K562 (cell line): ENCODE measurements at regions not wholly inside any gene's neighbourhood (a gene's known extent, or its start where the extent isn't known, plus 50 kb on each side); places are given as distances from the start of the nearest gene placed in this dataset.

Experiments used
- ATAC-seq: fragments of 200-7000 bp; cut with Tn5 transposase; 3 replicates; pipeline ENCODE4 v1.9.1; 2020; ENCODE audit warnings: moderate library complexity
- BruUV-seq: library from RNA; stranded (reverse); fragments of 400-500 nt; replicated peaks from 2 replicates; lab custom pipeline; 2021; lab: Mats Ljungman, UMichigan
- CTCF ChIA-PET: fragments of 300-600 bp; formaldehyde crosslinking; extraction: SDS; loops from one replicate; lab custom pipeline; 2021; ENCODE audit warnings: low intra/inter-chr PET ratio; lab: Yijun Ruan, JAX
- POLR2A ChIA-PET: fragments of 300-600, 350-650 bp; sonication (Branson Sonifier 250); formaldehyde crosslinking; extraction: SDS; loops from one replicate; lab custom pipeline; 2021; ENCODE audit warnings: antibody characterized with exemption, inconsistent platforms; lab: Yijun Ruan, JAX
- DNase-seq, 4 experiments: peaks; one replicate each; pipeline versions ENCODE4 v3.0.0 to v3.0.0-alpha.2; 2011 to 2018; ENCODE audit warnings: low spot score in 3 of 4, mixed read lengths in 3 of 4; ENCODE audit errors: extremely low read depth in 1 of 4
- FAIRE-seq: peaks from 2 replicates; lab custom pipeline; 2011; peaks lifted over from hg19 to GRCh38; lab: Jason Lieb, UNC
- H2AFZ ChIP-seq: 2 replicates; pipeline ENCODE4 v1.6.0; 2011; ENCODE audit warnings: low read depth, low read length, control low read depth, inconsistent platforms
- H3K27ac ChIP-seq: fragments of 200-600 bp; 3 replicates; pipeline ENCODE4 v1.8.0; 2011; ENCODE audit warnings: low read depth, mild to moderate bottlenecking, control low read depth, inconsistent platforms, low read length, moderate library complexity, mixed read lengths; ENCODE audit errors: extremely low read depth
- H3K27me3 ChIP-seq, 2 experiments: fragments of 300-600 bp in 1 of 2; 2 replicates in 1 of 2; 3 replicates in 1 of 2; pipeline versions ENCODE4 v1.6.0 to v1.8.0; 2011; ENCODE audit warnings: inconsistent platforms in 2 of 2, low read length in 2 of 2, mild to moderate bottlenecking in 1 of 2, mixed read lengths in 1 of 2, moderate library complexity in 1 of 2; ENCODE audit not compliant: control insufficient read depth in 2 of 2, insufficient read depth in 2 of 2
- H3K36me3 ChIP-seq: fragments of 300-600 bp; 3 replicates; pipeline ENCODE4 v1.8.0; 2011; ENCODE audit warnings: mild to moderate bottlenecking, low read length, inconsistent platforms; ENCODE audit not compliant: control insufficient read depth, insufficient read depth
- H3K4me1 ChIP-seq, 2 experiments: fragments of 200-600 bp in 1 of 2; replicated peaks in 1 of 2; 2 replicates in 1 of 2; 3 replicates in 1 of 2; pipeline versions ENCODE4 v1.5.1 to v1.8.0; 2011; ENCODE audit warnings: inconsistent platforms in 2 of 2, low read length in 2 of 2, mild to moderate bottlenecking in 1 of 2, mixed read lengths in 1 of 2, moderate library complexity in 1 of 2; ENCODE audit not compliant: control insufficient read depth in 2 of 2, insufficient read depth in 2 of 2
- H3K4me2 ChIP-seq: 2 replicates; pipeline ENCODE4 v1.6.1; 2011; ENCODE audit warnings: low read length, control low read depth, inconsistent platforms, mixed read lengths; ENCODE audit not compliant: insufficient read depth
- H3K4me3 ChIP-seq: fragments of 200-600 bp; sonication (generic), shearing (Covaris generic); 2 replicates; pipeline ENCODE4 v1.5.1; 2016; ENCODE audit warnings: control low read depth, inconsistent platforms
- H3K79me2 ChIP-seq: fragments of 200-600 bp; 3 replicates; pipeline ENCODE4 v1.8.0; 2011; ENCODE audit warnings: low read length, inconsistent platforms; ENCODE audit not compliant: control insufficient read depth, insufficient read depth
- H3K9ac ChIP-seq, 2 experiments: 2 replicates each; pipeline versions ENCODE4 v1.6.0 to v1.6.1; 2011; ENCODE audit warnings: low read depth in 2 of 2, low read length in 2 of 2, control low read depth in 1 of 2, inconsistent platforms in 1 of 2, mild to moderate bottlenecking in 1 of 2, mixed read lengths in 1 of 2; ENCODE audit not compliant: insufficient read depth in 1 of 2
- H3K9me1 ChIP-seq: one replicate; pipeline ENCODE4 v1.6.0; 2011; ENCODE audit warnings: inconsistent platforms, mild to moderate bottlenecking, low read length, moderate library complexity; ENCODE audit not compliant: control insufficient read depth, insufficient read depth
- H3K9me3 ChIP-seq: replicated peaks from 2 replicates; pipeline ENCODE4 v1.5.1; 2011; ENCODE audit warnings: low read depth, low read length, inconsistent platforms; ENCODE audit not compliant: control insufficient read depth, insufficient read depth
- H4K20me1 ChIP-seq: replicated peaks from 2 replicates; pipeline ENCODE4 v1.6.1; 2011; ENCODE audit warnings: low read length, inconsistent platforms, mixed read lengths; ENCODE audit not compliant: control insufficient read depth, insufficient read depth
- KHSRP ChIP-seq: fragments of 450-650 bp; IDR thresholded peaks from 2 replicates; pipeline ENCODE4 v1.6.1; 2017
- TEAD2 ChIP-seq: fragments of 450-650 bp; IDR thresholded peaks from 2 replicates; pipeline ENCODE4 v1.6.1; 2016; ENCODE audit warnings: missing genetic modification characterization, control low read depth, missing compliant biosample characterization
- ZNF551 ChIP-seq: fragments of 250-450 bp; sonication (Bioruptor Pico); IDR thresholded peaks from 2 replicates; pipeline ENCODE4 v1.5.0; 2021; ENCODE audit warnings: mild to moderate bottlenecking, moderate library complexity
- ZNF57 ChIP-seq: fragments of 450-650 bp; formaldehyde crosslinking; IDR thresholded peaks from 2 replicates; pipeline ENCODE4 v1.4.0; 2020; ENCODE audit warnings: mild to moderate bottlenecking, moderate library complexity
- WGBS: fragments of 100-300 bp; shearing (Covaris generic); methylation state at CpG from one replicate; pipeline ENCODE4 v1.1.6; 2016; ENCODE audit warnings: low coverage, mixed read lengths; ENCODE audit not compliant: insufficient coverage; ENCODE audit errors: missing lambda C conversion rate; 5-methylcytosine and 5-hydroxymethylcytosine counted together
- in situ Hi-C: fragments of 300-500 bp; cut with MboI; formaldehyde crosslinking; loops from 4 replicates; pipeline ENCODE4 v1.15.0; 2018; ENCODE audit warnings: inconsistent platforms, mixed read lengths
- intact Hi-C: fragments of 100-400 bp; cut with micrococcal nuclease; formaldehyde crosslinking; loops from 2 replicates; pipeline ENCODE4 v1.14.2; 2022
- TF ChIP-seq, protein P1 (sequence below): fragments of 250-450 bp; sonication (Bioruptor Pico); IDR thresholded peaks from 2 replicates; pipeline ENCODE4 v1.8.0; 2021; ENCODE audit warnings: moderate library complexity, mild to moderate bottlenecking, inconsistent platforms
- TF ChIP-seq, protein P2 (sequence below): fragments of 450-650 bp; IDR thresholded peaks from 2 replicates; pipeline ENCODE4 v1.6.1; 2016; ENCODE audit warnings: low read depth, mild to moderate bottlenecking, moderate library complexity

DNA sequence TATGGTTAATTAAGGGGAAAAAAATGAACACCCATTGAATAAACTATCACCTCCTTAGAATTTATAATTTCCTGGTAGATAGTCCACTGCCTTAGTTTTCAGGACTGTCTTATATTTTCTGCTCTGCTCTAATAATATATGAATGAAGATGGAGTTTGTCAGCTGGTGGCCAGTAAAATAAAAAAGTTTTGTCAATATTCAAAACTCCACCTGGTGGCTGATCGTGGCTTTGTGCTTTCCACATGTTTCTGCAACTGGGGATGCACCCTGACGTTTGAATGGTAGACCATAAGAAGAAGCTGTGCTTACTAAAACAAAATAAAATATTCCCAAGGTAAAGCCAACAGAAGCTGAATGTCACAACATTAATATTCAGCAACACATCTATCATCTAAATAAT, 286.6 kb upstream of the IZUMO3 start (continued):
- TF ChIP-seq, protein P1, sequence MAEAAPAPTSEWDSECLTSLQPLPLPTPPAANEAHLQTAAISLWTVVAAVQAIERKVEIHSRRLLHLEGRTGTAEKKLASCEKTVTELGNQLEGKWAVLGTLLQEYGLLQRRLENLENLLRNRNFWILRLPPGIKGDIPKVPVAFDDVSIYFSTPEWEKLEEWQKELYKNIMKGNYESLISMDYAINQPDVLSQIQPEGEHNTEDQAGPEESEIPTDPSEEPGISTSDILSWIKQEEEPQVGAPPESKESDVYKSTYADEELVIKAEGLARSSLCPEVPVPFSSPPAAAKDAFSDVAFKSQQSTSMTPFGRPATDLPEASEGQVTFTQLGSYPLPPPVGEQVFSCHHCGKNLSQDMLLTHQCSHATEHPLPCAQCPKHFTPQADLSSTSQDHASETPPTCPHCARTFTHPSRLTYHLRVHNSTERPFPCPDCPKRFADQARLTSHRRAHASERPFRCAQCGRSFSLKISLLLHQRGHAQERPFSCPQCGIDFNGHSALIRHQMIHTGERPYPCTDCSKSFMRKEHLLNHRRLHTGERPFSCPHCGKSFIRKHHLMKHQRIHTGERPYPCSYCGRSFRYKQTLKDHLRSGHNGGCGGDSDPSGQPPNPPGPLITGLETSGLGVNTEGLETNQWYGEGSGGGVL = no peak
- TF ChIP-seq TEAD2 (tag) = no peak
- TF ChIP-seq KHSRP = no peak
- TF ChIP-seq, protein P2, sequence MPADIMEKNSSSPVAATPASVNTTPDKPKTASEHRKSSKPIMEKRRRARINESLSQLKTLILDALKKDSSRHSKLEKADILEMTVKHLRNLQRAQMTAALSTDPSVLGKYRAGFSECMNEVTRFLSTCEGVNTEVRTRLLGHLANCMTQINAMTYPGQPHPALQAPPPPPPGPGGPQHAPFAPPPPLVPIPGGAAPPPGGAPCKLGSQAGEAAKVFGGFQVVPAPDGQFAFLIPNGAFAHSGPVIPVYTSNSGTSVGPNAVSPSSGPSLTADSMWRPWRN = no peak

DNA sequence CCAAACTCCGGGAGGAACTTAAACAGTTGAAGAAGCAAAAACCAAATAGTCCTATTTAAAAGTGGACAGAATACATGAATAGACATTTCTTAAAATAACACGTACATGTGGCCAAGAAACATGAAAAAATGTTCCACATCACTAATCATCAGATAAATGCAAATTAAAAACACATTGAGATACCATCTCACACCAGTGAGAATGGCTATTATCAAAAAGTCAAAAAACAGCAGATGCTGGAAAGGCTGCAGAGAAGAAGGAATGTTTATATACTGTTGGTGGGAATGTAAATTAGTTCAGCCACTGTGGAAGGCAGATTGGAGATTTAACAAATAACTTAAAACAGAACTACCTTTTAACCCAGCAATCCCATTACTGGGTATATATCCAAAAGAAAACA, 283.0 kb upstream of the IZUMO3 start:
- Histone ChIP-seq H3K9me1 (no peaks in the 10 kb centered on the region), H4K20me1 (no peaks in the 10 kb centered on the region), H3K4me1 (no peaks in the 10 kb centered on the region), H2AFZ (no peak overlapping the region), H3K27ac (no peak overlapping the region), H3K79me2 (no peaks in the 10 kb centered on the region), H3K27me3 (no peaks in the 10 kb centered on the region), H3K9me3 (no peaks in the 10 kb centered on the region), H3K4me3 (no peak overlapping the region), H3K4me2 (no peak overlapping the region), H3K9ac (no peak overlapping the region), H3K36me3 (no peaks in the 10 kb centered on the region)
- ATAC-seq (no peak), FAIRE-seq (no peak), DNase-seq (no peak)
- BruUV-seq = no TSS peak
- ChIA-PET POLR2A (no interaction called here), CTCF (no interaction called here)
- in situ Hi-C loops (no loop called here), intact Hi-C loops (no loop called here)
- WGBS = no CpG with 5 or more reads among the region's 2 CpGs
- TF ChIP-seq ZNF57 (CRISPR knock-in tag) (no peak), ZNF551 (CRISPR knock-in tag) (no peak)
